DND-41 (cell line): ENCODE measurements at regions not wholly inside any gene's neighbourhood (a gene's known extent, or its start where the extent isn't known, plus 50 kb on each side); places are given as distances from the start of the nearest gene placed in this dataset.

Source experiments
- ATAC-seq: fragments of 200-7000 bp; cut with Tn5 transposase; 3 replicates; pipeline ENCODE4 v1.9.1; 2021; ENCODE audit warnings: low read depth; ENCODE audit not compliant: insufficient read depth
- DNase-seq: peaks from one replicate; pipeline ENCODE4 v3.0.0-alpha.2; 2020
- H2AFZ ChIP-seq: 2 replicates; pipeline ENCODE4 v1.6.0; 2012; ENCODE audit warnings: low read depth, low read length
- H3K27ac ChIP-seq: 2 replicates; pipeline ENCODE4 v1.5.1; 2012; ENCODE audit warnings: low read length, inconsistent platforms
- H3K27me3 ChIP-seq: fragments of 200-600 bp; sonication (generic); 2 replicates; pipeline ENCODE4 v1.6.0; 2012; ENCODE audit warnings: low read length, mild to moderate bottlenecking, inconsistent platforms; ENCODE audit not compliant: insufficient read depth, poor library complexity
- H3K36me3 ChIP-seq: 2 replicates; pipeline ENCODE4 v1.5.1; 2012; ENCODE audit warnings: low read length, inconsistent platforms; ENCODE audit not compliant: insufficient read depth
- H3K4me1 ChIP-seq: 2 replicates; pipeline ENCODE4 v1.5.1; 2012; ENCODE audit warnings: mild to moderate bottlenecking, low read length; ENCODE audit not compliant: insufficient read depth
- H3K4me2 ChIP-seq: 2 replicates; pipeline ENCODE4 v1.6.0; 2012; ENCODE audit warnings: mild to moderate bottlenecking, moderate library complexity, low read length, inconsistent platforms; ENCODE audit not compliant: insufficient read depth
- H3K4me3 ChIP-seq, 2 experiments: fragments of 200-600 bp in 1 of 2; shearing (Covaris generic) in 1 of 2; 2 replicates each; pipeline ENCODE4 v1.5.1; 2012 to 2016; ENCODE audit warnings: inconsistent platforms in 2 of 2, low read length in 2 of 2, mild to moderate bottlenecking in 2 of 2, low read depth in 1 of 2, moderate library complexity in 1 of 2
- H3K79me2 ChIP-seq: 2 replicates; pipeline ENCODE4 v1.6.0; 2012; ENCODE audit warnings: low read length, inconsistent platforms; ENCODE audit not compliant: insufficient read depth
- H3K9ac ChIP-seq: 2 replicates; pipeline ENCODE4 v1.6.0; 2012; ENCODE audit warnings: low read depth, mild to moderate bottlenecking, inconsistent platforms, low read length, moderate library complexity
- H3K9me3 ChIP-seq: 2 replicates; pipeline ENCODE4 v1.5.1; 2012; ENCODE audit warnings: low read length, moderate library complexity, mild to moderate bottlenecking, inconsistent platforms; ENCODE audit not compliant: insufficient read depth, severe bottlenecking
- H4K20me1 ChIP-seq: 2 replicates; pipeline ENCODE4 v1.6.0; 2012; ENCODE audit warnings: low read length; ENCODE audit not compliant: insufficient read depth
- CTCF ChIP-seq: IDR thresholded peaks from 2 replicates; pipeline ENCODE4 v1.5.1; 2012; ENCODE audit warnings: borderline replicate concordance, low read length, moderate library complexity, mild to moderate bottlenecking; ENCODE audit not compliant: poor library complexity, severe bottlenecking; ENCODE audit errors: extremely low read depth
- EZH2 ChIP-seq: IDR thresholded peaks from 3 replicates; pipeline ENCODE4 v1.6.1; 2012; ENCODE audit warnings: borderline replicate concordance, low read depth, mild to moderate bottlenecking, moderate library complexity, low read length, inconsistent platforms; ENCODE audit not compliant: severe bottlenecking

- H3K9me3 ChIP-seq = no peaks in the 10 kb centered on the region
- ATAC-seq = no peak
- H3K36me3 ChIP-seq = no peaks in the 10 kb centered on the region
- H3K27ac ChIP-seq = no peak overlapping the region
- no peak overlapping the region for H3K4me2 ChIP-seq
- H3K4me1 ChIP-seq = no peaks in the 10 kb centered on the region
- H3K79me2 ChIP-seq = no peaks in the 10 kb centered on the region
- H3K27me3 ChIP-seq = no peaks in the 10 kb centered on the region
- no peak overlapping the region for H3K4me3 ChIP-seq
- no peaks in the 10 kb centered on the region for H4K20me1 ChIP-seq
- DNase-seq = no peak
- H3K9ac ChIP-seq = no peak overlapping the region
- no peak for TF ChIP-seq EZH2
- TF ChIP-seq CTCF = no peak
- no peak overlapping the region for H2AFZ ChIP-seq
Observed at GRCh38 chr16:64339052-64339770, 782.7 kb downstream of the CDH11 start.

- Histone ChIP-seq H3K27me3 (no peaks in the 10 kb centered on the region), H3K4me2 (no peak overlapping the region), H3K27ac (no peak overlapping the region), H3K36me3 (no peaks in the 10 kb centered on the region), H3K9ac (no peak overlapping the region), H4K20me1 (no peaks in the 10 kb centered on the region), H3K4me3 (no peak overlapping the region), H3K9me3 (no peaks in the 10 kb centered on the region), H3K79me2 (no peaks in the 10 kb centered on the region), H3K4me1 (no peaks in the 10 kb centered on the region), H2AFZ (no peak overlapping the region)
- ATAC-seq (no peak), DNase-seq (no peak)
- TF ChIP-seq CTCF (no peak), EZH2 (no peak)
Observed at GRCh38 chr16:64321881-64322280, 800.0 kb downstream of the CDH11 start.

GRCh38 chr16:64321066-64321465, 800.8 kb downstream of the CDH11 start:
- TF ChIP-seq EZH2 (no peak), CTCF (no peak)

More at GRCh38 chr16:64321066-64321465, 800.8 kb downstream of the CDH11 start:
- no peak for DNase-seq
- H3K79me2 ChIP-seq = no peaks in the 10 kb centered on the region
- H4K20me1 ChIP-seq = no peaks in the 10 kb centered on the region
- no peaks in the 10 kb centered on the region for H3K27me3 ChIP-seq
- H3K27ac ChIP-seq = no peak overlapping the region
- H3K9me3 ChIP-seq = no peaks in the 10 kb centered on the region
- no peaks in the 10 kb centered on the region for H3K4me1 ChIP-seq
- no peak overlapping the region for H3K4me2 ChIP-seq
- H2AFZ ChIP-seq = no peak overlapping the region
- H3K9ac ChIP-seq = no peak overlapping the region
- no peaks in the 10 kb centered on the region for H3K36me3 ChIP-seq
- ATAC-seq = no peak
- no peak overlapping the region for H3K4me3 ChIP-seq
